ENCODE measurements at regions not wholly inside any gene's neighbourhood (a gene's known extent, or its start where the extent isn't known, plus 50 kb on each side); places are given as distances from the start of the nearest gene placed in this dataset.

DNA sequence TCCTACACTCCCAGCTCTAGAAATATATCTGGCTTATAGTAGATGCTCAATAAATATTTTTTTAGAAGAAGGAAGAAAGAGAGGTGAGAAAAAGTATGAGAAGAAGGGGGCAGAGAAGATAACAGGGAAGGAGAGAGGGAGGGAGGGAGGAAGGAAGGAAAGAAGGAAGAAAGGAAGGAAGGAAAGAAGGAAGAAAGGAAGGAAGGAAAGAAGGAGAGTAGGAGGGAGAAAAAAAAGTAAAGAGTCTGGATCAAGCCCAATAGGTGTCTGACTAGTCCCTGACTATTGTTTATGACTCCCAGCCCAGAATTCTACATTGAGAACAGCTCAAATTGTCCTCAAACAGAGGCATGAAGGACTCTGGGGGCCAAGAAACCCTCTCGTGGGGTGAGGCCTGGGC lies 83.9 kb downstream of the THNSL2 start:
- TF ChIP-seq, protein P1, sequence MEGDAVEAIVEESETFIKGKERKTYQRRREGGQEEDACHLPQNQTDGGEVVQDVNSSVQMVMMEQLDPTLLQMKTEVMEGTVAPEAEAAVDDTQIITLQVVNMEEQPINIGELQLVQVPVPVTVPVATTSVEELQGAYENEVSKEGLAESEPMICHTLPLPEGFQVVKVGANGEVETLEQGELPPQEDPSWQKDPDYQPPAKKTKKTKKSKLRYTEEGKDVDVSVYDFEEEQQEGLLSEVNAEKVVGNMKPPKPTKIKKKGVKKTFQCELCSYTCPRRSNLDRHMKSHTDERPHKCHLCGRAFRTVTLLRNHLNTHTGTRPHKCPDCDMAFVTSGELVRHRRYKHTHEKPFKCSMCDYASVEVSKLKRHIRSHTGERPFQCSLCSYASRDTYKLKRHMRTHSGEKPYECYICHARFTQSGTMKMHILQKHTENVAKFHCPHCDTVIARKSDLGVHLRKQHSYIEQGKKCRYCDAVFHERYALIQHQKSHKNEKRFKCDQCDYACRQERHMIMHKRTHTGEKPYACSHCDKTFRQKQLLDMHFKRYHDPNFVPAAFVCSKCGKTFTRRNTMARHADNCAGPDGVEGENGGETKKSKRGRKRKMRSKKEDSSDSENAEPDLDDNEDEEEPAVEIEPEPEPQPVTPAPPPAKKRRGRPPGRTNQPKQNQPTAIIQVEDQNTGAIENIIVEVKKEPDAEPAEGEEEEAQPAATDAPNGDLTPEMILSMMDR (IDR thresholded peaks at IDR 0.05), result no peak
- TF ChIP-seq POLR2A (IDR thresholded peaks at IDR 0.05), result no peak

All from right lobe of liver (tissue), 4 donors.